GM12891 (cell line): ENCODE measurements at regions not wholly inside any gene's neighbourhood (a gene's known extent, or its start where the extent isn't known, plus 50 kb on each side); places are given as distances from the start of the nearest gene placed in this dataset.

Source experiments
- POLR2A ChIP-seq: IDR thresholded peaks from 2 replicates; pipeline ENCODE4 v1.6.1; 2011; ENCODE audit warnings: low read depth, low read length, control low read depth
- POLR2AphosphoS5 ChIP-seq: IDR thresholded peaks from 2 replicates; pipeline ENCODE4 v1.6.1; 2011; ENCODE audit warnings: low read depth, low read length, control low read depth
- TAF1 ChIP-seq: IDR thresholded peaks from 2 replicates; pipeline ENCODE4 v1.6.1; 2011; ENCODE audit warnings: low read depth, low read length, control low read depth

DNA sequence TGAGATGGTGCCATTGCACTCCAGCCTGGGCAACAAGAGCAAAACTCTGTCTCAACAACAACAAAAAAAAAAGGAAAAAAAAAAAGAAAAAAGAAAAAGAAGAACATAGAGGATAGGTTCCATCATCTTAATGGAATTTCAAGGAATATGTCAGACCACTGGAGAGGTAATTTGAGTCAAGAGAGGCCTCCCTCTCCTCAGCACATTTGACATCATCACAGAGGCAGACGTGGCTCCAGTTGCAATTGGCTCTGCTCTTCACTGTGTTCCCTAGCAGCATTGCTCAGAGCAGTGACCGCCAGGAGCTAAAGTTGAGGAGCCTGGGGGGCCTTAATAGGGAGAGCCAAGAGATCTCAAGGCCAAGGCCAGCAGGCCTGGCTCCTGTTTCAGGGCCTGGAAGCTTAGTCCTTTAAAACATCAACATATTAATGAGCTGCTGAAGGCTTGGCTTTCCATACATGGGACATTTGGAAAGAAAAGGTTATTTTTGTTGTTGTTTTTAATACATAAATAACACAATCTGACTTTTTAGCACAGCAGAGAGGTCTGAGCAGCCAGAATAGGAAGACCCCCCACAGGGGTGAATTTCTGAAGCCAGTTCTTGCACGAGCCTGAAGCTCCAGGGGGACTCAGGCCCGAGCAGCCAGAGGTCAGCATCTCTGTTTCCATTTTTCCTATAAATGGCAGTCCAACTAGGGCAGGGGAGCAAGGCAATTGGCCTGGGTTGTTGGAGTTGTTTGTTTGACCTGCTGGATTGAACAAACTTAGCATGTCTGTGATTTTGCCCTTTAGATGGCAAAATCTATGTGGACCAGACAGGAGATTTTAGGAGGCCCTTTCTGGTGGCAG is 118.3 kb upstream of the FGGY start:
- TF ChIP-seq POLR2AphosphoS5, result no peak
- no peak for TF ChIP-seq POLR2A
- TF ChIP-seq TAF1, result no peak
